ENCODE measurements at regions not wholly inside any gene's neighbourhood (a gene's known extent, or its start where the extent isn't known, plus 50 kb on each side); places are given as distances from the start of the nearest gene placed in this dataset.

DNA sequence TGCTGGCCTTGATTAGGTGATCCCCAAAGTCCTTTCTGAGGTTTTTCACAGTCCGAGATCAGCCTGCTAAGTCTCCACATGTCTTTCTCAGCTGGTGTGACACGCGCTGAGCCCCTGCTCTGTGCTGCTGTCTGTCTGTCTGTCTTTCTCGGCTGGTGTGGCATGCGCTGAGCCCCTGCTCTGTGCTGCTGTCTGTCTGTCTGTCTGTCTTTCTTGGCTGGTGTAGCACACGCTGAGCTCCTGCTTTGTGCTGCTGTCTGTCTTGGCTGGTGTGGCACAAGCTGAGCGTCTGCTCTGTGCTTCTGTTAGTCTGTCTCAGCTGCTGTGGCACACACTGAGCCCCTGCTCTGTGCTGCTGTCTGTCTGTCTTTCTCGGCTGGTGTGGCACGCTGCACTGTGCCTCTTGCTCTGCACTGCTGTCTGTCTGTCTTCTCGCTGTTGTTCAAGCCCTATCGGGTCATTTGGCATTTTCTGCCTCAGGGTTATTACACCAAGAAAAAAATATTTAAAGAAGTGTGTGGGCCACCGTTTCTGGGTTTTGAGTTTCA, 217.3 kb upstream of the SHH start:
- TF ChIP-seq, protein P1, sequence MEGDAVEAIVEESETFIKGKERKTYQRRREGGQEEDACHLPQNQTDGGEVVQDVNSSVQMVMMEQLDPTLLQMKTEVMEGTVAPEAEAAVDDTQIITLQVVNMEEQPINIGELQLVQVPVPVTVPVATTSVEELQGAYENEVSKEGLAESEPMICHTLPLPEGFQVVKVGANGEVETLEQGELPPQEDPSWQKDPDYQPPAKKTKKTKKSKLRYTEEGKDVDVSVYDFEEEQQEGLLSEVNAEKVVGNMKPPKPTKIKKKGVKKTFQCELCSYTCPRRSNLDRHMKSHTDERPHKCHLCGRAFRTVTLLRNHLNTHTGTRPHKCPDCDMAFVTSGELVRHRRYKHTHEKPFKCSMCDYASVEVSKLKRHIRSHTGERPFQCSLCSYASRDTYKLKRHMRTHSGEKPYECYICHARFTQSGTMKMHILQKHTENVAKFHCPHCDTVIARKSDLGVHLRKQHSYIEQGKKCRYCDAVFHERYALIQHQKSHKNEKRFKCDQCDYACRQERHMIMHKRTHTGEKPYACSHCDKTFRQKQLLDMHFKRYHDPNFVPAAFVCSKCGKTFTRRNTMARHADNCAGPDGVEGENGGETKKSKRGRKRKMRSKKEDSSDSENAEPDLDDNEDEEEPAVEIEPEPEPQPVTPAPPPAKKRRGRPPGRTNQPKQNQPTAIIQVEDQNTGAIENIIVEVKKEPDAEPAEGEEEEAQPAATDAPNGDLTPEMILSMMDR (conservative IDR thresholded peaks at IDR 0.05) = no peak
- TF ChIP-seq ZFX (IDR thresholded peaks at IDR 0.05) = no peak

Measured in C4-2B (cell line).